ENCODE measurements at regions not wholly inside any gene's neighbourhood (a gene's known extent, or its start where the extent isn't known, plus 50 kb on each side); places are given as distances from the start of the nearest gene placed in this dataset.

DNA sequence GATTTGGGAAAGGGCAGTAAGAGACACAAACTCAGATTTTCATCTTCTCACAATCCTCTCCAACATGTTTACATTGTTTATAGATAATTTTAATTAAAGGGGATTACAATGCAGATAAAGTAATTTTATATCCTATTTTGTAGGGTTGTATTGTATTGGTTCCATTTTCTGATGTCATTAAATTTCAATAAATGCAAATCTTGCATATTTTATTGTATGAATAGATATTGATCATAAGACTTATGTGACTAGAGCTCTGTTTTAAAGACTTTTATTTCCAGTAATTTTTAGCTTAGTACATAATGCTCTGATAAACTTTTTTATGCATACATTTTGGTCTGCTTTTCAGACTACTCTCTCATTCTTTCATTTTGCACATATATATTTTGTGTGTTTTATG is 819.6 kb downstream of the TSN start:
- no peak overlapping the region for H3K27ac ChIP-seq (ENCODE audit: low read depth in 2 of 2, low read length in 2 of 2)
- no peak overlapping the region for H3K4me3 ChIP-seq (ENCODE audit: low read length in 3 of 3)
- no peaks in the 10 kb centered on the region for H3K27me3 ChIP-seq (ENCODE audit: control insufficient read depth, insufficient read depth, low read length)
- DNase-seq (no peak), FAIRE-seq (no peak)
- H3K36me3 ChIP-seq (ENCODE audit: control insufficient read depth in 2 of 3, insufficient read depth in 3 of 3, low read length in 3 of 3): no peaks in the 10 kb centered on the region
- TF ChIP-seq, protein P1, sequence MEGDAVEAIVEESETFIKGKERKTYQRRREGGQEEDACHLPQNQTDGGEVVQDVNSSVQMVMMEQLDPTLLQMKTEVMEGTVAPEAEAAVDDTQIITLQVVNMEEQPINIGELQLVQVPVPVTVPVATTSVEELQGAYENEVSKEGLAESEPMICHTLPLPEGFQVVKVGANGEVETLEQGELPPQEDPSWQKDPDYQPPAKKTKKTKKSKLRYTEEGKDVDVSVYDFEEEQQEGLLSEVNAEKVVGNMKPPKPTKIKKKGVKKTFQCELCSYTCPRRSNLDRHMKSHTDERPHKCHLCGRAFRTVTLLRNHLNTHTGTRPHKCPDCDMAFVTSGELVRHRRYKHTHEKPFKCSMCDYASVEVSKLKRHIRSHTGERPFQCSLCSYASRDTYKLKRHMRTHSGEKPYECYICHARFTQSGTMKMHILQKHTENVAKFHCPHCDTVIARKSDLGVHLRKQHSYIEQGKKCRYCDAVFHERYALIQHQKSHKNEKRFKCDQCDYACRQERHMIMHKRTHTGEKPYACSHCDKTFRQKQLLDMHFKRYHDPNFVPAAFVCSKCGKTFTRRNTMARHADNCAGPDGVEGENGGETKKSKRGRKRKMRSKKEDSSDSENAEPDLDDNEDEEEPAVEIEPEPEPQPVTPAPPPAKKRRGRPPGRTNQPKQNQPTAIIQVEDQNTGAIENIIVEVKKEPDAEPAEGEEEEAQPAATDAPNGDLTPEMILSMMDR (IDR thresholded peaks at IDR 0.05; ENCODE audit: borderline replicate concordance, extremely low read depth, insufficient read depth): no peak
- H3K4me1 ChIP-seq (ENCODE audit: control insufficient read depth in 2 of 3, insufficient read depth in 2 of 3, low read depth in 1 of 3, low read length in 3 of 3): no peaks in the 10 kb centered on the region
- no peak overlapping the region for H3K9ac ChIP-seq (ENCODE audit: low read length in 3 of 3)
- H3K9me3 ChIP-seq (ENCODE audit: control insufficient read depth in 2 of 3, insufficient read depth in 1 of 3, low read length in 3 of 3): no peaks in the 10 kb centered on the region
- intact Hi-C loops (cut with DNase I): no loop called here

DNA sequence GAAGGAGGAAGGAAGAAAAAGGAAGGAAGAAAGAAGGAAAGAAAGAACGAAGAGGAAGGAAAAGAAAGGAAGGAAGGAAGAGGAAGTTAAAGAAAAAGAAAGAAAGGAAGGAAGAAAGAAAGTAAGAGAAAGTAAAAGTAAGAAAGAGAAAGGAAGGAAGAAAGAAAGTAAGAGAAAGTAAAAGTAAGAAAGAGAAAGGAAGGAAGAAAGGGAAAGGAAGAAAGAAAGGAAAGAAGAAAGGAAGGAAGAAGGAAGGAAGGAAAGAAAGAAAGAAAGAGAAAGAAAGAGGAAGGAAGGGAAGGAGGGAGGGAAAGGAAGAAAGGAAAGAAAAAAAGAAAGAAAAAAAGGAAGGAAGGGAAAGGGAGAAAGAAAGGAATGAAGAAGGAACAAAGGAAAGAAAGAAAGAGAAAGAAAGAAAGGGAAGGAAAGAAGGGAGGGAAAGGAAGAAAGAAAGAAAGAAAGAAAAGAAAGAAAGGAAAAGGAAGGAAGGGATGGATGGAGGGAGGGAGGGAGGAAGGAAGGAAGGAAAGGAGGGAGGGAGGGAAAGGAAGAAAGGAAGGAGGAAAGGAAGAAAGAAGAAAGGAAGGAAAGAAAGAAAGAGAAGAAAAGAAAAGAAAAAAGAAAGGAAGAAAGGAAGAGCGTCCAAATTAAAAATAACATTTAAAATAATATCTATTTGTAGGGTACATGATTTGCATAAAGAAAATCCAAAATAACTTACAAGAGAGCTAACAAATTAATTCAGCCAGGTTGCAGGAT is 827.9 kb downstream of the TSN start:
- Histone ChIP-seq H3K4me1 (ENCODE audit: control insufficient read depth in 2 of 3, insufficient read depth in 2 of 3, low read depth in 1 of 3, low read length in 3 of 3) (no peaks in the 10 kb centered on the region), H3K36me3 (ENCODE audit: control insufficient read depth in 2 of 3, insufficient read depth in 3 of 3, low read length in 3 of 3) (no peaks in the 10 kb centered on the region), H3K27me3 (ENCODE audit: control insufficient read depth, insufficient read depth, low read length) (no peaks in the 10 kb centered on the region), H3K9me3 (ENCODE audit: control insufficient read depth in 2 of 3, insufficient read depth in 1 of 3, low read length in 3 of 3) (no peaks in the 10 kb centered on the region), H3K27ac (ENCODE audit: low read depth in 2 of 2, low read length in 2 of 2) (no peak overlapping the region), H3K9ac (ENCODE audit: low read length in 3 of 3) (no peak overlapping the region), H3K4me3 (ENCODE audit: low read length in 3 of 3) (no peak overlapping the region)
- TF ChIP-seq, protein P1 (IDR thresholded peaks at IDR 0.05; ENCODE audit: borderline replicate concordance, extremely low read depth, insufficient read depth): no peak
- DNase-seq (no peak), FAIRE-seq (no peak)
- intact Hi-C loops (cut with DNase I): no loop called here

DNA sequence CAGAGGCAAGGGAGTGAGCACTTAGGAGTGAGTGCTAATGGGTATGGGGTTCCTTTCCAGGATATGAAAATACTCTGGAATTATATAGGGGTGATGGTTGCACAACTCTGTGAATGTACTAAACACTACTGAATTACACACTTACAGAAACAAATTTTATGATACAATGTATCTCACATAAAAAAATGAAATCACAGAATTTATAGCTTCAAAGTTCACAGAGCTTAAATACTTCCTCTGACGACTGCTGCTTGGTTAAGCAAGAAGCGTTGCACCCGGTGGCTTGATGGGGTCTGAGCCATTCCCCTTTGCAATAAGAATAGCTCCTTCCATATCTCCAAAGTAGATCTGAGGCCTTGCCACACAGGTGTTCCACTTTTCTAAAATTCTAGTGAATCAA is 835.1 kb downstream of the TSN start:
- DNase-seq (peak in 1 of 5 donors; percentile 5), FAIRE-seq (no peak)
- no peaks in the 10 kb centered on the region for H3K36me3 ChIP-seq (ENCODE audit: control insufficient read depth in 2 of 3, insufficient read depth in 3 of 3, low read length in 3 of 3)
- H3K4me1 ChIP-seq (ENCODE audit: control insufficient read depth in 2 of 3, insufficient read depth in 2 of 3, low read depth in 1 of 3, low read length in 3 of 3): no peaks in the 10 kb centered on the region
- H3K9me3 ChIP-seq (ENCODE audit: control insufficient read depth in 2 of 3, insufficient read depth in 1 of 3, low read length in 3 of 3): no peaks in the 10 kb centered on the region
- H3K9ac ChIP-seq (ENCODE audit: low read length in 3 of 3): no peak overlapping the region
- H3K27me3 ChIP-seq (ENCODE audit: control insufficient read depth, insufficient read depth, low read length): no peaks in the 10 kb centered on the region
- TF ChIP-seq, protein P1 (IDR thresholded peaks at IDR 0.05; ENCODE audit: borderline replicate concordance, extremely low read depth, insufficient read depth): no peak
- no peak overlapping the region for H3K4me3 ChIP-seq (ENCODE audit: low read length in 3 of 3)
- H3K27ac ChIP-seq (ENCODE audit: low read depth in 2 of 2, low read length in 2 of 2): no peak overlapping the region
- intact Hi-C loops (cut with DNase I): no loop called here

DNA sequence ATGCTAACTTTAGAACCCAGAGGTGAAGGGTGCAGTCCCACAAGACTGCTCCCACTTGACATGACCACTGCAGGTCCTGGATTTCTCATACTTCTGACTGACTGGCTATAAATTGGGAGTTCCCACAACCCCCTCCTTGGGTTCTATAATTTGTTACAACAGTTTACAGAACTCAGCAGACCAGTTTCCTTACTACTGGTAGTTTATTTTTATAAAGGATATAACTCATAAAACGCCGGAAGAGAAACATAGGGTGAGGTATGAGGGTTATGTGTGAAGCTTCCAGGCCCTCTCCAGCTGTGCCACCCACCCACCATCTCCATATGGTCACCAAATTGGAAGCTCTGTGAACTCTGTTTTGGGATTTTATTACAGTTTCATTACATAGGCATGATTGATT is 839.6 kb downstream of the TSN start:
- H3K4me3 ChIP-seq (ENCODE audit: low read length in 3 of 3): no peak overlapping the region
- no peak for DNase-seq
- no peaks in the 10 kb centered on the region for H3K27me3 ChIP-seq (ENCODE audit: control insufficient read depth, insufficient read depth, low read length)
- no peak overlapping the region for H3K9ac ChIP-seq (ENCODE audit: low read length in 3 of 3)
- H3K27ac ChIP-seq (ENCODE audit: low read depth in 2 of 2, low read length in 2 of 2): no peak overlapping the region
- H3K36me3 ChIP-seq (ENCODE audit: control insufficient read depth in 2 of 3, insufficient read depth in 3 of 3, low read length in 3 of 3): no peaks in the 10 kb centered on the region
- intact Hi-C loops (cut with DNase I): no loop called here
- H3K9me3 ChIP-seq (ENCODE audit: control insufficient read depth in 2 of 3, insufficient read depth in 1 of 3, low read length in 3 of 3): no peaks in the 10 kb centered on the region
- TF ChIP-seq, protein P1 (IDR thresholded peaks at IDR 0.05; ENCODE audit: borderline replicate concordance, extremely low read depth, insufficient read depth): no peak
- FAIRE-seq: no peak
- H3K4me1 ChIP-seq (ENCODE audit: control insufficient read depth in 2 of 3, insufficient read depth in 2 of 3, low read depth in 1 of 3, low read length in 3 of 3): no peaks in the 10 kb centered on the region
